ENCODE measurements at regions not wholly inside any gene's neighbourhood (a gene's known extent, or its start where the extent isn't known, plus 50 kb on each side); places are given as distances from the start of the nearest gene placed in this dataset.

GRCh38 chr6:40268614-40269013, 318.6 kb downstream of the LRFN2 start:
- Histone ChIP-seq H3K4me3 (ENCODE audit: low read depth in 1 of 3, low read length in 3 of 3) (no peak overlapping the region), H3K9ac (ENCODE audit: low read depth in 1 of 2, low read length in 2 of 2) (no peak overlapping the region), H3K4me1 (ENCODE audit: control insufficient read depth in 4 of 4, insufficient read depth in 4 of 4, low read length in 3 of 4) (no peaks in the 10 kb centered on the region), H3K27ac (ENCODE audit: low read depth in 1 of 2, low read length in 2 of 2) (no peak overlapping the region), H3K27me3 (ENCODE audit: control insufficient read depth in 4 of 4, insufficient read depth in 4 of 4, low read length in 3 of 4) (peaks cover 0 to 3% (median 0%) of the 10 kb centered on the region in 4 donors), H3K9me3 (ENCODE audit: control insufficient read depth in 4 of 4, low read length in 3 of 4) (no peaks in the 10 kb centered on the region), H3K36me3 (ENCODE audit: control insufficient read depth in 4 of 4, insufficient read depth in 3 of 4, low read depth in 1 of 4, low read length in 3 of 4) (no peaks in the 10 kb centered on the region)
- 63% methylated on average over 5 of the region's 5 CpGs for WGBS
- no peak for DNase-seq (ENCODE audit: low spot score)
- no peak for TF ChIP-seq HNF4A (conservative IDR thresholded peaks at IDR 0.05)
- no peak for TF ChIP-seq FOXA2 (IDR thresholded peaks at IDR 0.05)
- no peak for TF ChIP-seq FOXA1 (IDR thresholded peaks at IDR 0.05)

DNA sequence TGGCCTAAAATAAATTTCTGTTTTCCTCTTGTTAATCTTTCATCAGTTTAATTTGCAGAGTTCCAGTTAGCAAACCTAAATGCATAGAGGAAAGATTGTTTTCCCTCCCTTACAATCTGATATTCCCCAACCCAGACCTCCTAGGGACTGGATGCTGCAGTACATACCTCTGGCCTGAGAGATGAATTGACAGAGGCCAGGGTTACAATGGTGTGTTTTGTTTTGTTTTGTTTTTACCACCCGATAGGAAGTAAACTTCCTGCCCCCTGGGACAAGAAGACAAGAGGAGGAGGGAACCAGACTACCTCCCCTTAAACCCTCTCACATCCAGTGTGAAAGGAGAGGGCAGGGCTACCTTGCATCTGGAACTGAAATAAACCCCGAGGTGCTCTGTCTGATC, 319.0 kb downstream of the LRFN2 start:
- TF ChIP-seq, protein P1, sequence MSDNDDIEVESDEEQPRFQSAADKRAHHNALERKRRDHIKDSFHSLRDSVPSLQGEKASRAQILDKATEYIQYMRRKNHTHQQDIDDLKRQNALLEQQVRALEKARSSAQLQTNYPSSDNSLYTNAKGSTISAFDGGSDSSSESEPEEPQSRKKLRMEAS (IDR thresholded peaks at IDR 0.05) = no peak
- TF ChIP-seq RXRA (IDR thresholded peaks at IDR 0.05) = no peak
- no peak for TF ChIP-seq EGR1 (IDR thresholded peaks at IDR 0.05; ENCODE audit: low read depth in 2 of 2)
- TF ChIP-seq CTCF (IDR thresholded peaks at IDR 0.05; ENCODE audit: low read depth, low read length, missing input control) = no peak
- TF ChIP-seq NR2F2 (IDR thresholded peaks at IDR 0.05) = no peak
- TF ChIP-seq JUND (IDR thresholded peaks at IDR 0.05) = no peak
- TF ChIP-seq, protein P2, sequence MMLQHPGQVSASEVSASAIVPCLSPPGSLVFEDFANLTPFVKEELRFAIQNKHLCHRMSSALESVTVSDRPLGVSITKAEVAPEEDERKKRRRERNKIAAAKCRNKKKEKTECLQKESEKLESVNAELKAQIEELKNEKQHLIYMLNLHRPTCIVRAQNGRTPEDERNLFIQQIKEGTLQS (IDR thresholded peaks at IDR 0.05) = no peak
- no peak for TF ChIP-seq GABPA (IDR thresholded peaks at IDR 0.05 in 1 of 2, conservative IDR thresholded peaks at IDR 0.05 in 1 of 2)
- TF ChIP-seq REST (IDR thresholded peaks at IDR 0.05) = no peak
- no peak for TF ChIP-seq YY1 (IDR thresholded peaks at IDR 0.05)
- TF ChIP-seq HNF4G (IDR thresholded peaks at IDR 0.05) = no peak
- TF ChIP-seq TAF1 (conservative IDR thresholded peaks at IDR 0.05) = no peak
- TF ChIP-seq FOXA1 (IDR thresholded peaks at IDR 0.05) = no peak
- Histone ChIP-seq H3K9me3 (ENCODE audit: control insufficient read depth in 4 of 4, low read length in 3 of 4) (no peaks in the 10 kb centered on the region), H3K27ac (ENCODE audit: low read depth in 1 of 2, low read length in 2 of 2) (no peak overlapping the region), H3K9ac (ENCODE audit: low read depth in 1 of 2, low read length in 2 of 2) (no peak overlapping the region), H3K4me1 (ENCODE audit: control insufficient read depth in 4 of 4, insufficient read depth in 4 of 4, low read length in 3 of 4) (no peaks in the 10 kb centered on the region), H3K36me3 (ENCODE audit: control insufficient read depth in 4 of 4, insufficient read depth in 3 of 4, low read depth in 1 of 4, low read length in 3 of 4) (no peaks in the 10 kb centered on the region), H3K4me3 (ENCODE audit: low read depth in 1 of 3, low read length in 3 of 3) (no peak overlapping the region), H3K27me3 (ENCODE audit: control insufficient read depth in 4 of 4, insufficient read depth in 4 of 4, low read length in 3 of 4) (peaks cover 0 to 3% (median 0%) of the 10 kb centered on the region in 4 donors)
- 55% methylated on average over 2 of the region's 2 CpGs for WGBS
- DNase-seq (ENCODE audit: low spot score) = no peak
